ENCODE measurements at regions not wholly inside any gene's neighbourhood (a gene's known extent, or its start where the extent isn't known, plus 50 kb on each side); places are given as distances from the start of the nearest gene placed in this dataset.

GRCh38 chrX:147637190-147637589 lies 274.5 kb upstream of the FMR1 start:
- H3K27me3 ChIP-seq (ENCODE audit: insufficient read depth, low read length, poor library complexity, severe bottlenecking), result no peaks in the 10 kb centered on the region
- H3K27ac Mint-ChIP-seq, result no peak overlapping the region
- no peak overlapping the region for H3K27ac ChIP-seq (ENCODE audit: low read depth, low read length)
- no peaks in the 10 kb centered on the region for H3K4me1 ChIP-seq (ENCODE audit: insufficient read depth, low read length)
- no peak overlapping the region for H3K4me3 ChIP-seq (ENCODE audit: low read length)
- H3K27me3 Mint-ChIP-seq, result peaks cover 0 to 1% of the 10 kb centered on the region in 2 donors
- H3K36me3 Mint-ChIP-seq, result no peaks in the 10 kb centered on the region
- no peak overlapping the region for H3K4me3 Mint-ChIP-seq
- H3K9me3 ChIP-seq (ENCODE audit: low read length), result no peaks in the 10 kb centered on the region
- H3K9me3 Mint-ChIP-seq, result peaks cover 0 to 3% (median 0%) of the 10 kb centered on the region in 5 donors
- ChIA-PET POLR2A (no interaction called here), CTCF (no interaction called here)
- DNase-seq, result no peak
- H3K4me1 Mint-ChIP-seq, result no peaks in the 10 kb centered on the region
- H3K36me3 ChIP-seq (ENCODE audit: insufficient read depth, low read length), result no peaks in the 10 kb centered on the region

GRCh38 chrX:147646949-147647723 lies 264.6 kb upstream of the FMR1 start:
- ChIA-PET POLR2A (no interaction called here), CTCF (no interaction called here)
- Histone ChIP-seq H3K36me3 (ENCODE audit: insufficient read depth, low read length) (no peaks in the 10 kb centered on the region), H3K4me3 (ENCODE audit: low read length) (no peak overlapping the region), H3K27ac (ENCODE audit: low read depth, low read length) (no peak overlapping the region), H3K4me1 (ENCODE audit: insufficient read depth, low read length) (no peaks in the 10 kb centered on the region), H3K27me3 (ENCODE audit: insufficient read depth, low read length, poor library complexity, severe bottlenecking) (no peaks in the 10 kb centered on the region), H3K9me3 (ENCODE audit: low read length) (no peaks in the 10 kb centered on the region)
- Mint-ChIP-seq H3K4me3 (no peak overlapping the region), H3K27ac (no peak overlapping the region), H3K27me3 (no peaks in the 10 kb centered on the region), H3K4me1 (no peaks in the 10 kb centered on the region), H3K9me3 (peaks cover 0 to 4% (median 0%) of the 10 kb centered on the region in 5 donors), H3K36me3 (no peaks in the 10 kb centered on the region)
- DNase-seq, result no peak

GRCh38 chrX:147675819-147676218 lies 235.9 kb upstream of the FMR1 start:
- Histone ChIP-seq H3K9me3 (ENCODE audit: low read length) (no peaks in the 10 kb centered on the region), H3K4me3 (ENCODE audit: low read length) (no peak overlapping the region), H3K27ac (ENCODE audit: low read depth, low read length) (no peak overlapping the region), H3K27me3 (ENCODE audit: insufficient read depth, low read length, poor library complexity, severe bottlenecking) (no peaks in the 10 kb centered on the region), H3K4me1 (ENCODE audit: insufficient read depth, low read length) (no peaks in the 10 kb centered on the region), H3K36me3 (ENCODE audit: insufficient read depth, low read length) (no peaks in the 10 kb centered on the region)
- CTCF ChIA-PET, result no interaction called here
- Mint-ChIP-seq H3K4me3 (no peak overlapping the region), H3K36me3 (no peaks in the 10 kb centered on the region), H3K4me1 (no peaks in the 10 kb centered on the region), H3K27ac (no peak overlapping the region), H3K9me3 (no peaks in the 10 kb centered on the region), H3K27me3 (peaks cover 0 to 2% of the 10 kb centered on the region in 2 donors)
- no peak for DNase-seq
- POLR2A ChIA-PET, result no interaction called here

GRCh38 chrX:147679356-147680005 lies 232.2 kb upstream of the FMR1 start:
- H3K27me3 ChIP-seq (ENCODE audit: insufficient read depth, low read length, poor library complexity, severe bottlenecking), result no peaks in the 10 kb centered on the region
- Mint-ChIP-seq H3K9me3 (peaks cover 0 to 2% (median 0%) of the 10 kb centered on the region in 5 donors), H3K36me3 (no peaks in the 10 kb centered on the region), H3K4me1 (no peaks in the 10 kb centered on the region), H3K27me3 (peaks cover 0 to 11% of the 10 kb centered on the region in 2 donors), H3K4me3 (no peak overlapping the region), H3K27ac (no peak overlapping the region)
- no peaks in the 10 kb centered on the region for H3K9me3 ChIP-seq (ENCODE audit: low read length)
- H3K36me3 ChIP-seq (ENCODE audit: insufficient read depth, low read length), result no peaks in the 10 kb centered on the region
- no peak overlapping the region for H3K27ac ChIP-seq (ENCODE audit: low read depth, low read length)
- DNase-seq, result no peak
- ChIA-PET POLR2A (no interaction called here), CTCF (no interaction called here)
- H3K4me1 ChIP-seq (ENCODE audit: insufficient read depth, low read length), result no peaks in the 10 kb centered on the region
- H3K4me3 ChIP-seq (ENCODE audit: low read length), result no peak overlapping the region

- ChIA-PET CTCF (no interaction called here), POLR2A (no interaction called here)
- Mint-ChIP-seq H3K4me3 (no peak overlapping the region), H3K4me1 (no peaks in the 10 kb centered on the region), H3K9me3 (peaks cover 0 to 2% (median 0%) of the 10 kb centered on the region in 5 donors), H3K36me3 (no peaks in the 10 kb centered on the region), H3K27me3 (peaks cover 0 to 11% of the 10 kb centered on the region in 2 donors), H3K27ac (no peak overlapping the region)
- Histone ChIP-seq H3K9me3 (ENCODE audit: low read length) (no peaks in the 10 kb centered on the region), H3K27ac (ENCODE audit: low read depth, low read length) (no peak overlapping the region), H3K4me3 (ENCODE audit: low read length) (no peak overlapping the region), H3K36me3 (ENCODE audit: insufficient read depth, low read length) (no peaks in the 10 kb centered on the region), H3K4me1 (ENCODE audit: insufficient read depth, low read length) (no peaks in the 10 kb centered on the region), H3K27me3 (ENCODE audit: insufficient read depth, low read length, poor library complexity, severe bottlenecking) (no peaks in the 10 kb centered on the region)
- no peak for DNase-seq
Observed at GRCh38 chrX:147680251-147680650, 231.5 kb upstream of the FMR1 start.

- ChIA-PET POLR2A (no interaction called here), CTCF (no interaction called here)
- no peak overlapping the region for H3K27ac ChIP-seq (ENCODE audit: low read depth, low read length)
- no peaks in the 10 kb centered on the region for H3K9me3 ChIP-seq (ENCODE audit: low read length)
- no peaks in the 10 kb centered on the region for H3K27me3 ChIP-seq (ENCODE audit: insufficient read depth, low read length, poor library complexity, severe bottlenecking)
- H3K36me3 Mint-ChIP-seq, result no peaks in the 10 kb centered on the region
- H3K4me1 Mint-ChIP-seq, result no peaks in the 10 kb centered on the region
- DNase-seq, result no peak
- no peak overlapping the region for H3K4me3 ChIP-seq (ENCODE audit: low read length)
- no peak overlapping the region for H3K4me3 Mint-ChIP-seq
- H3K27me3 Mint-ChIP-seq, result peaks cover 0 to 6% of the 10 kb centered on the region in 2 donors
- H3K36me3 ChIP-seq (ENCODE audit: insufficient read depth, low read length), result no peaks in the 10 kb centered on the region
- no peaks in the 10 kb centered on the region for H3K4me1 ChIP-seq (ENCODE audit: insufficient read depth, low read length)
- H3K9me3 Mint-ChIP-seq, result peaks cover 0 to 5% (median 2%) of the 10 kb centered on the region in 5 donors
- no peak overlapping the region for H3K27ac Mint-ChIP-seq
Observed at GRCh38 chrX:147693511-147693910, 218.2 kb upstream of the FMR1 start.

- Histone ChIP-seq H3K4me1 (ENCODE audit: insufficient read depth, low read length) (no peaks in the 10 kb centered on the region), H3K4me3 (ENCODE audit: low read length) (no peak overlapping the region), H3K27ac (ENCODE audit: low read depth, low read length) (no peak overlapping the region), H3K9me3 (ENCODE audit: low read length) (no peaks in the 10 kb centered on the region), H3K36me3 (ENCODE audit: insufficient read depth, low read length) (no peaks in the 10 kb centered on the region), H3K27me3 (ENCODE audit: insufficient read depth, low read length, poor library complexity, severe bottlenecking) (no peaks in the 10 kb centered on the region)
- no peaks in the 10 kb centered on the region for H3K36me3 Mint-ChIP-seq
- no peak overlapping the region for H3K27ac Mint-ChIP-seq
- ChIA-PET CTCF (no interaction called here), POLR2A (no interaction called here)
- peaks cover 0 to 5% (median 0%) of the 10 kb centered on the region in 5 donors for H3K9me3 Mint-ChIP-seq
- peaks cover 0 to 1% of the 10 kb centered on the region in 2 donors for H3K27me3 Mint-ChIP-seq
- H3K4me1 Mint-ChIP-seq, result no peaks in the 10 kb centered on the region
- H3K4me3 Mint-ChIP-seq, result no peak overlapping the region
- DNase-seq, result no peak
Observed at GRCh38 chrX:147699061-147699460, 212.7 kb upstream of the FMR1 start.

- POLR2A ChIA-PET, result no interaction called here
- H3K27ac ChIP-seq (ENCODE audit: low read depth, low read length), result no peak overlapping the region
- CTCF ChIA-PET, result no interaction called here
- Mint-ChIP-seq H3K27me3 (peaks cover 0 to 3% of the 10 kb centered on the region in 2 donors), H3K36me3 (no peaks in the 10 kb centered on the region), H3K9me3 (no peaks in the 10 kb centered on the region), H3K27ac (no peak overlapping the region), H3K4me3 (no peak overlapping the region), H3K4me1 (no peaks in the 10 kb centered on the region)
- no peaks in the 10 kb centered on the region for H3K36me3 ChIP-seq (ENCODE audit: insufficient read depth, low read length)
- no peak for DNase-seq
- no peaks in the 10 kb centered on the region for H3K4me1 ChIP-seq (ENCODE audit: insufficient read depth, low read length)
- no peak overlapping the region for H3K4me3 ChIP-seq (ENCODE audit: low read length)
- H3K27me3 ChIP-seq (ENCODE audit: insufficient read depth, low read length, poor library complexity, severe bottlenecking), result no peaks in the 10 kb centered on the region
- no peaks in the 10 kb centered on the region for H3K9me3 ChIP-seq (ENCODE audit: low read length)
Observed at GRCh38 chrX:147710301-147710700, 201.4 kb upstream of the FMR1 start.

All from CD8-positive, alpha-beta memory T cell (primary cell).